Gastrocnemius medialis (tissue), 4 donors: ENCODE measurements at regions not wholly inside any gene's neighbourhood (a gene's known extent, or its start where the extent isn't known, plus 50 kb on each side); places are given as distances from the start of the nearest gene placed in this dataset.
"Not testable (repeated sequence)": the region's sequence is repeated elsewhere in the genome, so short reads cannot be mapped to it uniquely, and the experiment has no call there.

ENCODE experiments used
- CTCF ChIP-seq, 5 experiments: fragments of 450-650 bp in 3 of 5; fragments of 200-600 bp in 2 of 5; sonication (generic) in 2 of 5; IDR thresholded peaks in 4 of 5; conservative IDR thresholded peaks in 1 of 5; 1 replicate in 4 of 5; 2 replicates in 1 of 5; pipeline ENCODE4 v1.5.1; 2016 to 2019; ENCODE audit warnings: antibody characterized with exemption in 5 of 5, mild to moderate bottlenecking in 3 of 5, moderate library complexity in 3 of 5
- POLR2A ChIP-seq, 2 donors: fragments of 450-650 bp; IDR thresholded peaks; one replicate each; pipeline ENCODE4 v1.6.1; 2017; ENCODE audit warnings: antibody characterized with exemption in 2 of 2, mild to moderate bottlenecking in 2 of 2, moderate library complexity in 2 of 2

DNA sequence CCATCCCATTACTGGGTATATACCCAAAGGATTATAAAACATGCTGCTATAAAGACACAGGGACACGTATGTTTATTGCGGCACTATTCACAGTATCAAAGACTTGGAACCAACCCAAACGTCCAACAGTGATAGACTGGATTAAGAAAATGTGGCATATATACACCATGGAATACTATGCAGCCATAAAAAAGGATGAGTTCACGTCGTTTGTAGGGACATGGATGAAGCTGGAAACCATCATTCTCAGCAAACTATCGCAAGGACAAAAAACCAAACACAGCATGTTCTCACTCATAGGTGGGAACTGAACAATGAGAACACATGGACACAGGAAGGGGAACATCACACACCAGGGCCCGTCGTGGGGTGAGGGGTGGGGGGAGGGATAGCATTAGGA lies 106.1 kb downstream of the CHD1L start:
- TF ChIP-seq CTCF (IDR thresholded peaks at IDR 0.05 in 4 of 5, conservative IDR thresholded peaks at IDR 0.05 in 1 of 5); POLR2A (IDR thresholded peaks at IDR 0.05): not testable (repeated sequence)
